Effector CD4-positive, alpha-beta T cell (primary cell): ENCODE measurements at regions not wholly inside any gene's neighbourhood (a gene's known extent, or its start where the extent isn't known, plus 50 kb on each side); places are given as distances from the start of the nearest gene placed in this dataset.
"Not testable (repeated sequence)": the region's sequence is repeated elsewhere in the genome, so short reads cannot be mapped to it uniquely, and the experiment has no call there.

Experiments used
- DNase-seq: peaks from one replicate; pipeline ENCODE4 v3.0.0-alpha.2; 2020

GRCh38 chr11:122440811-122441665 is 214.5 kb upstream of the UBASH3B start:
- DNase-seq, result no peak

- no peak for DNase-seq
Observed at GRCh38 chr11:122439866-122440810, 215.4 kb upstream of the UBASH3B start.

GRCh38 chr11:122436188-122436555 is 219.3 kb upstream of the UBASH3B start:
- no peak for DNase-seq

GRCh38 chr11:122435540-122436187 is 219.9 kb upstream of the UBASH3B start:
- no peak for DNase-seq

GRCh38 chr11:122434786-122435185 is 220.7 kb upstream of the UBASH3B start:
- no peak for DNase-seq

- DNase-seq, result no peak
Observed at GRCh38 chr11:122430490-122430889, 225.0 kb upstream of the UBASH3B start.

- DNase-seq, result no peak
Observed at GRCh38 chr11:122426073-122426472, 229.4 kb upstream of the UBASH3B start.

- no peak for DNase-seq
Observed at GRCh38 chr11:122424636-122425035, 230.9 kb upstream of the UBASH3B start.

- DNase-seq, result no peak
Observed at GRCh38 chr11:122423886-122424285, 231.6 kb upstream of the UBASH3B start.

GRCh38 chr11:122423273-122423672 is 232.2 kb upstream of the UBASH3B start:
- DNase-seq, result no peak

GRCh38 chr11:122422682-122423081 is 232.8 kb upstream of the UBASH3B start:
- DNase-seq, result no peak

- no peak for DNase-seq
Observed at GRCh38 chr11:122421702-122422101, 233.8 kb upstream of the UBASH3B start.

- DNase-seq, result no peak
Observed at GRCh38 chr11:122418032-122418431, 237.5 kb upstream of the UBASH3B start.

GRCh38 chr11:122414406-122415018 is 241.0 kb upstream of the UBASH3B start:
- DNase-seq, result no peak

GRCh38 chr11:122413677-122414076 is 241.8 kb upstream of the UBASH3B start:
- DNase-seq, result no peak

- DNase-seq, result no peak
Observed at GRCh38 chr11:122412581-122412980, 242.9 kb upstream of the UBASH3B start.

- no peak for DNase-seq
Observed at GRCh38 chr11:122406466-122406865, 249.1 kb upstream of the UBASH3B start.

- no peak for DNase-seq
Observed at GRCh38 chr11:122405547-122406341, 249.8 kb upstream of the UBASH3B start.

- DNase-seq, result no peak
Observed at GRCh38 chr11:122404571-122404970, 251.0 kb upstream of the UBASH3B start.

- DNase-seq, result not testable (repeated sequence)
Observed at GRCh38 chr11:122401581-122401980, 253.9 kb upstream of the UBASH3B start.

GRCh38 chr11:122399375-122399774 is 256.1 kb upstream of the UBASH3B start:
- no peak for DNase-seq

GRCh38 chr11:122398851-122399250 is 256.7 kb upstream of the UBASH3B start:
- DNase-seq, result no peak
